Hematopoietic multipotent progenitor cell (in vitro differentiated cells): ENCODE measurements at regions not wholly inside any gene's neighbourhood (a gene's known extent, or its start where the extent isn't known, plus 50 kb on each side); places are given as distances from the start of the nearest gene placed in this dataset.

ENCODE experiments used
- DNase-seq, 3 donors: peaks; one replicate each; pipeline ENCODE4 v3.0.0-alpha.2; 2011 to 2015; ENCODE audit warnings: low read depth in 2 of 3, low spot score in 2 of 3

DNA sequence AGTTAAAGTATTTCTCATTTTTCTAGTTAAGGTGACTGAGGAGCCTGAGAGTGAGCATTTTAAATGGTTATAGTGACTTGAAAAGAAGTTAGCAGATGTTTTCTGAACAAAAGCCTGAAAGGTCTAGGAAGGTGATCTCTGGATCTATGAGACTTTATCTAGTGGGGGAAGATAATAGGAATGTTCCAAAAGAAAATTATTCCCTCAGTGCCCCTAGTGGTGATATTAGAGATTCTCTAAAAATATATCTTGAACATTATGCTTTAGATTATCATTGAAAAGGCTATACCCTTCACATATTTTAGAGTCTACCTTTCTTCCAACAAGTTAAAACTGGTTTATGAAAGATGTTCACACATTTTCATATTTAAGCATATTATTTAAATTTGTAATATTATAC is 69.0 kb upstream of the SPANXN1 start:
- DNase-seq: no peak

DNA sequence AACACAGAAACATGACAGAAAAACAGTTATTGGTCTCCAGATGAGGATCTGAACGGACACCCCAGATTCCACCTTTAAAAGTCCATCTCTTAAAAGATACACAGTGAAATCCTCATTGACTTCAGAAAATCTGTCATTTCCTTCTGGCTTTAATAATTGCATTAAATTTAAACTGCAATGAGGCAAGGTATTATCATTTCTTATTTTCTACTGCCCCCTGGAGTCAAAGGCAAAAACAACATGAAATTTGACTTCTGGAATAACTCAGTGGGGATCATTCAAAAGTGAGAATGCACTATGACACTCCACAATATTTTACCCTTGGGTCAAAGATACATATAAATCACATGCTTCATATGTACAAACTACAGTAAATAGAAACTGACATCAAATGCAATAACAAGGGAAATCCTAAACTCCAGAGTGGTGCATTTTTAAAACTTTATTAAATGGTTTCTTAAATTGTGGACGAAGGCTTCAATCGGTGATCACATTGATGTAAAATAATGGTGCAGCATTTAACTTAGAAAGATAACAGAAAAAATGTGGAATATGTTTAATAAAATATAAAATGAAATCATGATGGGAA is 56.4 kb upstream of the SPANXN1 start:
- peak in 1 of 3 donors; percentile 13 for DNase-seq
